ENCODE measurements at regions not wholly inside any gene's neighbourhood (a gene's known extent, or its start where the extent isn't known, plus 50 kb on each side); places are given as distances from the start of the nearest gene placed in this dataset.

DNA sequence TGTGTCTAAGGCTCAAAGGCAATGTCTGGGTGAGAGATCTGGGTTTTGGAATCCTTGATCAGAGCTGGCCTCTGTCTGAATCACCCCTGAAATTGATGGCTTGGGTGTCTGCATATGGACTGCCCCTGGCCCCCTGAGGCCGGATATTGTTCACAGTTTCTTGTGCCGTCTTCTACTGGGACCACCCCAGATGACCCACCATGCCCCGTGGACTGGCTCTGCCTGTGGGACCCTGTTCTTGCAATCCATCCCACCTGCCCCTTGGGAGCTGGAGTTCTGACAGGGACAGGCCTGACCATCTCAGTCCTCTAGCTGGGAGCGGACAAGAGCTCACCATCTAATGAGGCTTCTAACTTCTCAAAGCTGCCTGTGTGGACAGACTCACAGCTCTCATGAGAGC is 119.9 kb downstream of the FAM43A start:
- no peak for DNase-seq

DNA sequence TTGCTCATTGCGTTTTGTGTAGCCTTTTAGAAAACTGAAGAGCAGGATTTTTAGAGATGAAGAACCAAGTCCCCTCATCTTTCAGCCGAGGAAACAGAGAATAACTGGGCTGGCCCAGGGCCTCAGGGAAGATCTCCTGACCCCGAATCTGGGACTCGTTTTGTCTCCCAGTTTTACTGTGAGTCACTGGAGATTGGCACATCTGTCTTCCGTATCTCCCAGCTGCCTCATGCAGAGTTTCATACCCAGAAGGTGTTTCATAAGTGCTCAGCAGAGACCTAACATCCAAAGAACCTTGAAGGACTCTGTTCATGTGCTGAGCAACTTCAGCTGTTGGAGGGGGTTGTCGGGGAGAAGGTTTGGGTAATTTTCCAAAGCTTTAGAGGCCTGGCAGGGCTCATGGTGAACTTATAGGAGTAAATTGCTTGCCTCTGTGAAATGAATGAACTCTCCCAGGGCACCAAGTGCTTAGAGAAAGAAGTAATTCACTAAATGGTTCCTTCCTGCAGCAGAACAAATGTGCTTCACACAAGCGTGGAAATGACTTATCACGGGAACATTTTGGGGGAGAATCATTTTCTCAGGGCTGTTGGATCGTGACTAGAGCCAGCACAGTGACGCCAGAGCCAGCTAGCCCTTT is 121.4 kb downstream of the FAM43A start:
- DNase-seq = no peak

DNA sequence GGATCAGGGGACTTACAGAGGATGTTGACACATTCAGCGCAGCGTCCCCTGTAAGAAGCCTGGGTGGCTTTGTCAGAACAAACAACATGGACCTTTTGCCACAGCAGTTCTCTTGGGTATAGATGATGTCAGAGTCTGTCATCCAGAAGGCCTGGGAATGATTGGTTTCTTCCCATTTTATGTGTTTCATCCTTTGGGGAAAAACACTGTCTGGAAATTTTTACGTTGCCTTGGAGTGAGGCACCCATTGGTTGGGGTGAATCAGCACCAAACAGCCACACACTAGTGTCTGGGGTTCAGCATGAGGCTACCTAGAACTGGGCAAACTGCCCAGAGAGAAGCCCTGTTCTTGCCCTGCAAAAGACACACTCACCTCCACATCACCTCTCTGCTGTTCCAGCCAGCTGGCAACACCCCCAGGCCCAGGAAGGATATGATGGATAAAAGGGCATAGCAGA is 123.0 kb downstream of the FAM43A start:
- DNase-seq = no peak

DNA sequence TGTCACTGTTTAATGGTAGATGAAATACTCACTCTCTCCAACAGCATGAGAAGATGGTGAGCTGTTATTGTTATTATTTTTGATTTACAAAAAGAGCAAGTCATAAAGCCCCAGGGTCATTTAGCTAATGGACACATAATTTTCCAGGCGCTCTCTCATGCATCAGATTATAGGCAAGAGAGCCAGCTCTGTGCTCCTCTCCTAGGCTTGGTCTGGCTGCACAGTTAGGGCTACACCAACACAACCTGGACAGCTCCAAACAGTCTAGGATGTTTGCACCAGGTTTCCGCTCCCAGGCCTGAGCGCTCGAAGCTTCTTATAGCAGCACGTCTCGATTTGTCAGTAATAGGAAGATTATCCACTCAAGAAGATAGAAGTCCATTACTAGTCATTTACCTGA is 123.7 kb downstream of the FAM43A start:
- DNase-seq = no peak

DNA sequence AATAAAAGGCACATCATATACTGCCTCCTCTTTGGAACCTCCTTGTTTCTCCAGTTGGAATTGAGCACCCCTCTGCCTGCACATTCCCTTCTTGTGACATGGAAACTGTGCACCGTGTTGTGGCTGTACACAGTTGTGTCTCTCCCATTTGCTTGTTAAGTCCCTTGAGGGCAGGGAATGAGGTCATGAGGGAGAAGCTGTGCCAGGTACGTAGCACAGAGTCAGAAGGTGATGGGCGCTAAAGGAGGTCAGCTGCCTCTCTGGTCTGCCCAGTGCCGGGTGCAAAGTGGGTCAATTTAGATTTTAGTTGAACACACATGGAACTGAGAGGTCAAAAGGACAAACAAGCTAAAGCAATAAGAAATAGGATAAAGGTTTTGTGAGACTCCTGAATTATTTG is 124.4 kb downstream of the FAM43A start:
- DNase-seq = no peak

DNA sequence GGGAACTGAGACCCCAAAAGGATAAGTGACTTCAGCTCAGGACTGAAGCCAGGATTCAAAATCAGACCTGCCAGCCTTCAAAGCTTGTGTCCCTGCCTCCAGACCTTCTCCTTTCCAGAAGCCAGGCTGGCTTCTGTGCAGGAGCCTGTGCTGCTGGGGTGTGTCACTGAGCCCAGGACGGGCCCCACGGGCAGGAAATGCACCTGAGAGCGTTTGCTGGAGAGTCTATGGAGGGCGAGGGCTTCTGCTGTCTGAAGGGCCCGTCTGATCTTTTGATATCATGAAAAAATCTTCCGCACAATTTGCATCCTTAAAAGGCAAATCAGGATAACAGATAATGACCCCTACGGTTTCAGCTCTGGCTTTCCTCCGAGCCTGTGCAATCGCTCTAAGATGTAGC is 125.4 kb downstream of the FAM43A start:
- DNase-seq = no peak

DNA sequence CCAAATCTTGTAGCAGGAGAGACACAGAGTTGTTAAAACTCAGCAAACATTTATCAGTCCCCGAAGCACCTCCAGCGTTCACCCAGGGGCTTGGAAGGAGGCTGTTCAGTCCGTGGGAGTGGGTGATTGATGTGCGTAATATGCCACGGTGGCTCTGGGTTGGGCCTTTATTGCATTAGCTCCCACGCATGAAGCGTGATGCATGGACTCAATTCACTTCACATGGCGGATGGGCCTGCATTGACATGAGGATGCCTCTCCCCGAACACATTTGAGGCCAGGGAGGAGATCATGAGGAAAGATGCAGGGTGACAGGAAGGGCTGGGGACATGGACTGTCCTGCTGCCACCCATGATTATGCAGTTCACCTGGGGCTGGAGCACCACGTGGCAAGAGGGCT is 126.5 kb downstream of the FAM43A start:
- no peak for DNase-seq

DNA sequence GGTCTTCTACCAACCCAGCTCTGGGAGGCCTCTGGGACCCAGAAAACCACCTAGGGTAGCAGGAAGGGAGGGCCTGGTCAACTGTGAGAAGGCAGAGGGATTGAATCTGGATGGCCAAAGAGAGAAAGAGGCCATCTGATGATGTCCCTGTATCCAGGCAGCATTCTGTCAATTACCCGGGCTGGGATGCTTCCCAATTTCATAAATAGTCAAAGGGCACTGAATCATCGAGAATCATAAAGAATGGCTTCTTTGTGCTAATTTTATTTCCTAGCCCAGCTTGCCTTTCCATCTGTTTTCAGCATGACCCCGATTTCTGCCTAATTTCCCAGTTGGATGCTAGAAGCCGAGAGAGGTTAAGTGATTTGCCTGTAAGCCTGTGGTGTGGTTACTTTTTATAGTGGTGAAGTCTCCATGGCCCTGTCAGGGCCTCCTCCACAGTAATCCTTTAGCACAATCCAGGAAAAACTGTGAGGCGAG is 129.2 kb downstream of the FAM43A start:
- no peak for DNase-seq

DNA sequence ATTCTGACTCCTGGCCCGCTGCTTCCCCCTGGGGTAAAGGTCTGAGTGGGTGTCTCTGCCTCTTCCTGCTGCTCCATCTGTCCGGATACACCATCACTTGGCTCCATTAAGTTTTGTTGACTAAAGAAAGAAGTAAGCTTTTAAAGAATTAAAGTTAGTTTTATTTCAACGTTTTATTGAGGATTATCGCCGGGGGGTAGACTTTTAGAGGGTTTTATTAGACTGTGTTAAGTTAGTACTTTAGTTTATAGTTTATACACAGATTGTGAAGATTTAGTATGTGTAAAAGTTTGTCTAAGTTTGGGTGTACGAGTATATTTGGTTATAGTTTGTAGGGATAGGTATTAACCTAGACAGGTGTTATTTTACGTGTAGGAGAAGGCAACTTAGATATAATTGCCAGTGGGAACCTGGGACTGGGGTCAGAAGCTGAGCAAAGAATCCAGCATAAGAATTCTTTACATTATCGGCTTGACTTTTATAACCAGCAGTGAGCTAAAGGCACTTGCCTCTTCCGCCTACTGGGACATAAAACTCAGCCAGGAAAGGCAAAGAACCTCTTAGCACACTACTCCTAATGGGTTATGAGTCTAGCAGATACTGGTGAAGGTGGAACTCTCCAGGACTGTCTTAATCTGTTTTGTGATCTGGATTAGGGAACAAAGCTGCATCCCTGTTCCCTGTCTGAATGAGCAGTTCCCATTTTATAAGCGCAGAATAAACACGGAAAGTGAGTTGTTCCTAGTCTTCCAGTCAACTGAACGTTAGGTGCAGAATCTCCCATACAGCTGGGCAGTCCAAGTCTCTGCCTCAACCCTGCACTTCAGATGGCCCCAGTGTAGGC is 131.3 kb downstream of the FAM43A start:
- no peak for DNase-seq

DNA sequence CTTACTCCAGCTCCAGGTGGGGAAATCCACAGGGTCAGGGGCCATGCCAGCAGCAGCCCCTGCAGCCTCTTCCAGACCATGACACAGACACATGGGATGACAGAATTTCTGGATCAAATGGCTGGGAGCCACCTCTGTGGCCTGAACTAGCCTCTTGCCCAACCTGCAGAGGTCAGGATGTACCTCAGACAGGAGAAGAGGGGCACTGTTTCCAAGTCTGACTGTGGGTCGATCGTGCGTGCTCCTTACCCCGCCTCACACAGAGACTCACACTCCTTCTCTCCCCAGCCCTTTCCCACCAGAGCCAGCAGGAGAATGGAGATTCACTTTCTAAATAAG is 131.9 kb downstream of the FAM43A start:
- DNase-seq = no peak

DNA sequence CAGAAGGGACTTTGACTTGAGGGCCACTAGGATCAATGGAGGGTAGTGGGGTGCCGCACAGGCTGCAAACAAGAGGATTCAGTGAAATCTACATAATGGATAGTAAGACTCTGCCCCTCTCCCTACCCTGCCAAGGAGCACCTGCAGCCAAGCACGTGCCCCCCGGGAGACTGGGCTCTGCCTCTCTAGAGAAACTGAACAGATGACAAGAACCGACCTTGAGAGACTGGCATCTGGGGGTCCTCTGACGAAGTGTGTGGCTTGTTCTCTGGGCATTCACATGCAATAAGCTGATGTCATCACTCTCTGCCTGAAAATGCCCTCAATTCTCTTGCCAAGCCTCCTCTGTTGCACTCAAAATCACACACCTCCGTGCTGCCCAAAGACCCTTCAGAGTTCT is 132.3 kb downstream of the FAM43A start:
- DNase-seq = no peak

DNA sequence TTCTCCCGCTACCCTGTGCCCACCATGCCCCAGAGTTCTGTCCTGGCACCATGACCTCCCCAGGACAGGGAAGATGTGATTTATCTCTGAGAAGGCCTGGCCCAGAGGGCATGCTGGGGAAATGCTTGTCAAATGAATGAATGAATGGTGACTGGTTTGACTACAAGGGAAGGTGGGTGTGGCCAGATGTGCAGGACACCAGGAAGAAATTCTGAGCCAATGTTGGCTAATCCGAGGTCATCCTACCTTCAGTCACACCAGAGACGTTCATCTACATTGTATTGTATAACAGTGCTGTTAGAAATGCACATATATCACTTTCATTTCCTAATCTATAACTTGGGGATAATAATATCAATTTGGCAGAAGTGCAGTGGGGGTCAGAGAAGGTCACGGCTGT is 138.4 kb downstream of the FAM43A start:
- DNase-seq = no peak

DNA sequence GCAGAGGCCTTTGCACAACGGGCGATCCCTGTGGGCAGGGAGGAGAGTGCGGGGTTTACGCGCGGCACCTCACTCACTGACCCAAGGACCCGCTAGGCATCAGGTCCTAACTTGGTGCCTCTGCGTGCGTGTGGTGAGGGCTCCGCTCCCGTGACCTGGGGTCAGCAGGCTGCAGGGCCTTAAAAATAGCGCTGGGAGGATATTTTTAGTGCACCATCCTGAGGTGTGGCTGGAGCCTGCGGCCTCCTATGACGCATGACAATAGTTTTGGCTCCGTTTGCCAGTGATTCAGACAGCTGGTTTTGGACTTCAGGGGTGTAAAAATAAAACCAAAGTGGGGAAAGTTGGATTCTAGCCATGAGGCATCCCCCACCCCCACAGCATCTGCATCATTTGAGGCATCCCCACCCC is 139.0 kb downstream of the FAM43A start:
- no peak for DNase-seq

DNA sequence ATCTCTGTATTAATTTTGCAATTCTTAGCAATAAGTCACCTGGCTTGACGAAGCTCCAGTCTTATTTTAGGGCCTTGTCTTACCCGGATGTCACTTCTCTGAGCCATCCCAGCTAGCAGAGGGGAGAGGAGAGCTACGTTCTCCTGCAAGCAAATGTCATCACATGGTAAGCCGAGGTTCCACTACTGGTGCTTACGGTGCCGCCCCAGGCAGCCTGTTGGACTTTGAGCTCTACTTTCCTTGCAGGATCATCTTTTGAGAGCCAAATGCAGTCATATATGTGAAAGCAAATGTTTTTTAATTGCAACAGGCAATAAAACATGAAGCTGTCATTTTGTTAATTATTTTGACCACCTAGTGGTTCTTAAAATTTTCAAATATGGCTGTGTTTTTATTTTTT is 140.9 kb downstream of the FAM43A start:
- no peak for DNase-seq

DNA sequence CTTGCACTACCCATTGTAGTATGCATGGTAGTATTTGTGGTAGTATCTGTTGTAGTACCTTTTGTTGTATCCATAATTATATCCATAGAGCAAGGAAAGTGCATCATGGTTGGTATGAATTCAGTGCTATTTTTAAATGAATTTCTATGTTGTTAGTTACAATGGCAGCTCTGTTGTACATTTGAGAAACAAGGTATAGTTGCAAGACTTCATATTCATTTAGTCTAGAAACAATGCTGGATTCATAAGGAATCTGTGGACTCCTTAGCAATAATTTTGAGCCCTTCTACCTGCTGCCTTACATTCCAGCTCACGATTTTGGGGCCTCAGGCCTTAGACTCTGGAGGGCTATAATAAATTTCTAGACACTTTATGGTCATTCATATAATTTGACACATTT is 141.8 kb downstream of the FAM43A start:
- DNase-seq = no peak

DNA sequence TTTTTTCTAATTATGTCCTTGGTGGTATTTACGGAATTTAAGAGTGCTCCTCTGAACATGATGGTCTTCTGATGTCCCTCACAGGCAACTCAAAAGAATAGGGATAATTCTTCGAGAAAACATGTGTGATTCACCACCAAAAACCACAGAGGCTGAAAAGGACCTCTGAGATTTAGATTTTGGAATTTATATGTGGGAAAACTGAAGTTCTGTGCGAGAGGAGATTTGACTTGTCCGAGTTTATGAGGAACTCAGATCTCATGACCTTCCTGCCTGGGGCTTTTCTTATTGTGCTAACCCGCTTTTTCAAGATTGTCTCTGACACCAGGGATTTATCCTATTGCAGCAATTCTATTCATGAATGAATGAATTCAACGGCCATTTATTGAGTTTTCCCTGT is 142.4 kb downstream of the FAM43A start:
- DNase-seq = no peak

DNA sequence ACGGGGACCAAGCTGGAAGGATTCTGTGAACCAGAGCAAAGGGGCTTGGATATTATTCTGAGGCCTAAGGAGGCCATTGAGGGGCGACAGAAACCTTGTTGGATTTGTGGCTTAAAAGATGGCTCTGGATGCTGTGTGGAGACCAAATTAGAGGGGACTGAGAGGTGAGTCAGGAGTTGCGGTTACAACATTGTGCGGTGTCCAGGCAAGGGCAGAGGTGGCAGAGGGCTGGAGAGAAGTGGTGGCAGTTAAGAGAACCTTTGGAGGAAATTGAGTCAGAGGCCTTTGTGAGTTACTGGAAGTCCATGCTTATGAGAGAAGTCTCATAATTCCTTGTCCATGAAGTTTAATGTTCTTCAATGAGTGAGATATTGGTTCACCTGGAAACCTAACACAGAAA is 143.2 kb downstream of the FAM43A start:
- no peak for DNase-seq

DNA sequence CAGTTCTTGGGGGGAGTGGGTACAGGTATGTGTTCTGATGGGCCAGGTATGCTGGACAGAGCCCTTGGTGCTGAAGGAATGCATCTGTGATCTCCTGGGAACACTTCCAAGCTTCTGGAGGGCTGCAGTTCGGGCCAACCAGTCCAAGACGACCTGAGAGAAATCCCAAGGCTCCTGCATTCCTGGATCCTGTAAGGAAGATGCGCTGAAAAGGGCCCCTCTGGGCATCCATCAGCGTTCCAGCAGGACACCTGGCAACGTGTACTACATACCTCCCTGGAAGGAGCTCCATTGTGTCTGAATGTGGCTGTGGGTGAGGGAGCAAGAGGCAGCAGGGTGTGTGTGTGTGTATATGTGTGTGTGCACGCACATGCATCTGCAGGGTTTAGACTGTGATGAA is 144.7 kb downstream of the FAM43A start:
- no peak for DNase-seq

DNA sequence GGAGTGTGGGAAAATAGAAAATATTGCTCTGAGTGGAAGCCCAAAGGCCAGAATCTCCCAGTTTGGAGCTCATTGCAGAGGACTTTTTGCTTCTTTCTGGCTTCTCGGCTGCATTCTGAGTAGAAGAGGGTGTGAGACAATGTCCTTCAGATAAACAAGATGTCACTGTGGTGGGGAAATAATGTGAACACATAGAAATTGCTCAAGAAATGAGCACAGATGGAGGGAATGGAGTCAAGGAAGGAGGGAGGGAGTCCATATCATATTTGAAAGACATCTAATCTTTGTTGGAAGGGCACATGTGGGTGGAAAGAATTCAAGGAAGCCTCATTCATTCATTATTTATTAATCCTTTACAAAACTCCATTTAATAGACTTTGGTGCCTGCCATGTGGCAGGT is 145.3 kb downstream of the FAM43A start:
- no peak for DNase-seq

DNA sequence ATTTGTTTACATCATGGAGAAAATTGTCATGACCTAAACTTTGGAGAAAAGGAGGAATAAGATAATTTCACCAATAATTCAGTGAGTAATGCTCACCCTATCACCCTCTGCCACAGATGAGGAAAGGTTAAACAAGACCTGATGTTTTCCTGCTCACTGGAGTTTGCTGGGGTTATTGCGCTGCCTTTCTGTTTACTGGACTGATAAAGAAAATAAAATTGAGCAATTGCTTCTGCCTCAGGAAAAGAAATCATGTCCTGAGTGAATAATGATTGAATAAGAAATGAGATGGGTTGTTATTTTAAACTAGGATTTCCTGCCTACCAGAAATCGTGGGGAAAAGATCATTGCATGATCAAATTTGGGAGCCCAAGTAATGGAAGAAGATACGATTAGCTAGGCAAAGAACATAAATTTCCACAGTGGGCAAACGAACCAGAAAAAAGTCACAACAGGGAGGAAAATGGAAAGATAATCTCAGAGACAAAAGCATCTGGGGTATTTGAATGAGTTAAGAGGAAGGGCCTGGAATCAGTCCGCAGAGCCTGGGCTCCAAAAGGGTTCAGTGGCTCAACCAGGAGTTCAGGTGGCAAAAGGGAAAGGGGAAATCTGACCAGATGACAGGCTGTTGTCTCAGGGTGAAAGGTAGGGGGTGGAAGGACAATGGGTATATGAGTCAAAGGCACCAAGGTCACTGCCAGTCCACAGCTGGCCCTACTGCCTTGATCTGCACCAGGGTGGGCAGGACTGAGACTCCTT is 146.8 kb downstream of the FAM43A start:
- DNase-seq = no peak

DNA sequence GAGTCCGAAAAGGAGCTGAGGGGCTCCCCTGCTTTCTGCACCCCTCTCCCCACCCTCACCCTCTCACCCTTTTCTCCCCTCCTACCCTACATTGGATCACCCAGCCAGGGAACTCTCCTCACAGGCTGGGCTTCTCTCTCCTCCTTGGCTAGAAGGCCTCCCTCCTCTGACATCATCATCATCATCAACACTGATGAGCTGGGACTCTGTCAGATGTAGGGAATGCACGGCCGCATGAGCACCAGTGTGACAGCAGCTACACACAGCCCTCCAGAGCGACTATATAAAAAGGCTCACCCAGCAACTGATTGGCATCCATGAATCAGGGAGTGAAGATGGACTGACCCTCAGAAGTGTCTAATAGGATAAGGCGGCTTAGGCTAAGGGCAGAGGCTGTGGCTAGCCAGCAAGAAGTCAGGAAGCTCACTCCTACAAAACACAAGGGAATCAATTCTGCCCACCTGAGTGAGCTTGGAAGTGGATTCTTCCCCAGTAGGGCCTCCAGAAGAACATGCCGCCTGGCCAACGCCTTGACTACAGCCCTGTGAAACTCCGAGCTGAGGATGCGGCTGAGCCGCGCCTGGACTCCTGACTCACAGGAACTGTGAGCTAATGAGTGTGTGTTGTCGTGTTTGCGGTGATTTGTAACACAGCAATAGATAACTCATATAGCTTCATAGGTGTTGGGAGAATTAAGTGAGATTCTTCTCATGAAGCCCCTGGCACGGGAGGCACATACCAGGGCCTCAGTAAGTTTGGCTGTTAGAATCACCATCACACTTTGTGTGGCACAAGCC is 147.6 kb downstream of the FAM43A start:
- DNase-seq = no peak

DNA sequence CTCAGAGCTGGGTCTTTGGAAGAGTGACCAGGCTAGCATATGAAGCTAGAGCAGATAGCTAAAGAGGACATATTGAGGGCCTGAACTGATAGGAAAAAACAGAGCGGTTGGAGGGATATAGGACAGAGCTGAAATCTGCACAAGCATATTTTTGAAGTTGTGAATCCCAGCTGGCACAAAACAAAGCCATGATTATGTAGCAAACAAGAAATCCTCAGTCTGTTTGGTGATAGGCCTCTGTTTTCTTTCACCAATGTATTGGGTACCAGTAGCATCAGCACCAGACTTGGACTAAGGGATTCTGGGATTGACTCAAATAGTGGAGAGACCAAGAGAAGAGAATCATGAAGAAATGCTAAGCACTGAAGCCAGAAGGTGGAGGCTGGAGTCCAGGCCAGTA is 151.0 kb downstream of the FAM43A start:
- no peak for DNase-seq

All from NCI-H774 (cell line).